WTC11 (cell line): ENCODE measurements at regions not wholly inside any gene's neighbourhood (a gene's known extent, or its start where the extent isn't known, plus 50 kb on each side); places are given as distances from the start of the nearest gene placed in this dataset.

Source experiments
- ATAC-seq: fragments of 200-7000 bp; cut with Tn5 transposase; 2 replicates; pipeline ENCODE4 v1.10.0; 2021; ENCODE audit warnings: mild to moderate bottlenecking, moderate library complexity
- CTCF ChIA-PET: fragments of 300-600 bp; sonication (Branson Sonifier 250); formaldehyde crosslinking; loops from one replicate; lab custom pipeline; 2021; ENCODE audit warnings: antibody characterized with exemption; lab: Charles Lee
- POLR2A ChIA-PET: fragments of 350-600 bp; sonication (Branson Sonifier 250); formaldehyde crosslinking; loops from one replicate; lab custom pipeline; 2021; ENCODE audit warnings: antibody characterized with exemption; lab: Charles Lee
- DNase-seq: peaks from one replicate; pipeline ENCODE4 v3.0.0; 2021; ENCODE audit warnings: low spot score
- H3K27ac Mint-ChIP-seq: 2 replicates; pipeline ENCODE4 v1.8.0; 2021; ENCODE audit warnings: mixed read lengths
- H3K27me3 Mint-ChIP-seq: 2 replicates; pipeline ENCODE4 v1.8.0; 2021; ENCODE audit warnings: low read depth, mild to moderate bottlenecking, moderate library complexity, mixed read lengths
- H3K36me3 Mint-ChIP-seq: 2 replicates; pipeline ENCODE4 v1.8.0; 2021; ENCODE audit warnings: mixed read lengths
- H3K4me1 Mint-ChIP-seq: 2 replicates; pipeline ENCODE4 v1.8.0; 2022; ENCODE audit warnings: mixed read lengths
- H3K4me3 Mint-ChIP-seq: 2 replicates; pipeline ENCODE4 v1.8.0; 2021; ENCODE audit warnings: mild to moderate bottlenecking, moderate library complexity, mixed read lengths
- H3K9me3 Mint-ChIP-seq: 2 replicates; pipeline ENCODE4 v1.8.0; 2021; ENCODE audit warnings: mixed read lengths
- CBFB ChIP-seq: sonication (generic); formaldehyde crosslinking; IDR thresholded peaks from 2 replicates; pipeline ENCODE4 v1.8.1; 2022; ENCODE audit warnings: mild to moderate bottlenecking, low read depth, missing genetic modification reagents
- CREB1 ChIP-seq: sonication (generic); formaldehyde crosslinking; IDR thresholded peaks from 2 replicates; pipeline ENCODE4 v1.8.0; 2023; ENCODE audit warnings: mild to moderate bottlenecking, missing genetic modification reagents
- EMX1 ChIP-seq: fragments of 250-450 bp; sonication (Bioruptor Pico); IDR thresholded peaks from 2 replicates; pipeline ENCODE4 v1.8.0; 2021; ENCODE audit warnings: mild to moderate bottlenecking
- ERG ChIP-seq: fragments of 250-450 bp; sonication (Bioruptor Pico); IDR thresholded peaks from 2 replicates; pipeline ENCODE4 v1.8.0; 2021; ENCODE audit warnings: mild to moderate bottlenecking
- ESRRA ChIP-seq: sonication (generic); formaldehyde crosslinking; IDR thresholded peaks from 2 replicates; pipeline ENCODE4 v1.8.1; 2022; ENCODE audit warnings: mild to moderate bottlenecking, missing genetic modification reagents, borderline replicate concordance
- FOXJ3 ChIP-seq: sonication (generic); formaldehyde crosslinking; IDR thresholded peaks from 2 replicates; pipeline ENCODE4 v1.9.0; 2021; ENCODE audit warnings: missing genetic modification reagents, mild to moderate bottlenecking, borderline replicate concordance
- FOXP1 ChIP-seq: sonication (generic); formaldehyde crosslinking; IDR thresholded peaks from 2 replicates; pipeline ENCODE4 v1.8.0; 2022; ENCODE audit warnings: missing genetic modification reagents, mild to moderate bottlenecking, moderate library complexity, borderline replicate concordance
- GABPB1 ChIP-seq: sonication (generic); formaldehyde crosslinking; IDR thresholded peaks from 2 replicates; pipeline ENCODE4 v1.8.1; 2023; ENCODE audit warnings: mild to moderate bottlenecking, missing genetic modification reagents
- HMGA2 ChIP-seq: fragments of 250-450 bp; sonication (Bioruptor Pico); IDR thresholded peaks from 2 replicates; pipeline ENCODE4 v1.4.0; 2021; ENCODE audit warnings: mild to moderate bottlenecking, moderate library complexity
- IRF2 ChIP-seq: sonication (generic); formaldehyde crosslinking; IDR thresholded peaks from 2 replicates; pipeline ENCODE4 v1.8.0; 2022; ENCODE audit warnings: low read depth, missing genetic modification reagents, borderline replicate concordance
- JUN ChIP-seq: sonication (generic); formaldehyde crosslinking; IDR thresholded peaks from 2 replicates; pipeline ENCODE4 v1.8.0; 2023; ENCODE audit warnings: mild to moderate bottlenecking, missing genetic modification reagents
- MLX ChIP-seq: sonication (generic); formaldehyde crosslinking; IDR thresholded peaks from 2 replicates; pipeline ENCODE4 v1.8.1; 2023; ENCODE audit warnings: mild to moderate bottlenecking, missing genetic modification reagents, moderate library complexity
- NFATC4 ChIP-seq: fragments of 250-450 bp; sonication (Bioruptor Pico); IDR thresholded peaks from 2 replicates; pipeline ENCODE4 v1.9.0; 2021; ENCODE audit warnings: mild to moderate bottlenecking
- NFE2L1 ChIP-seq: sonication (generic); formaldehyde crosslinking; IDR thresholded peaks from 2 replicates; pipeline ENCODE4 v1.8.1; 2023; ENCODE audit warnings: missing genetic modification reagents
- NR2C2 ChIP-seq: sonication (generic); formaldehyde crosslinking; IDR thresholded peaks from 2 replicates; pipeline ENCODE4 v1.8.0; 2022; ENCODE audit warnings: mild to moderate bottlenecking, missing genetic modification reagents
- NR3C1 ChIP-seq: sonication (generic); formaldehyde crosslinking; conservative IDR thresholded peaks from 2 replicates; pipeline ENCODE4 v1.8.1; 2023; ENCODE audit warnings: low read depth, mild to moderate bottlenecking, missing genetic modification reagents
- PRRX2 ChIP-seq: fragments of 250-450 bp; sonication (Bioruptor Pico); IDR thresholded peaks from 2 replicates; pipeline ENCODE4 v1.8.0; 2021; ENCODE audit warnings: mild to moderate bottlenecking
- SP1 ChIP-seq: sonication (generic); formaldehyde crosslinking; conservative IDR thresholded peaks from 2 replicates; pipeline ENCODE4 v1.8.1; 2022; ENCODE audit warnings: missing genetic modification reagents
- TP53 ChIP-seq: sonication (generic); formaldehyde crosslinking; IDR thresholded peaks from 2 replicates; pipeline ENCODE4 v1.8.1; 2023; ENCODE audit warnings: mild to moderate bottlenecking, missing genetic modification reagents
- ZNF121 ChIP-seq: sonication (generic); formaldehyde crosslinking; IDR thresholded peaks from 2 replicates; pipeline ENCODE4 v1.8.0; 2023; ENCODE audit warnings: missing genetic modification reagents
- ZNF232 ChIP-seq: sonication (generic); formaldehyde crosslinking; IDR thresholded peaks from 2 replicates; pipeline ENCODE4 v1.8.0; 2022; ENCODE audit warnings: mild to moderate bottlenecking, missing genetic modification reagents
- ZNF317 ChIP-seq: sonication (generic); formaldehyde crosslinking; IDR thresholded peaks from 2 replicates; pipeline ENCODE4 v1.8.1; 2023; ENCODE audit warnings: low read depth, mild to moderate bottlenecking, moderate library complexity, missing genetic modification reagents, borderline replicate concordance
- TF ChIP-seq, protein P1 (sequence below): fragments of 250-450 bp; sonication (Bioruptor Pico); IDR thresholded peaks from 2 replicates; pipeline ENCODE4 v1.9.0; 2021; ENCODE audit warnings: mild to moderate bottlenecking
- TF ChIP-seq, protein P2 (sequence below): sonication (generic); formaldehyde crosslinking; IDR thresholded peaks from 2 replicates; pipeline ENCODE4 v1.8.1; 2023; ENCODE audit warnings: mild to moderate bottlenecking, moderate library complexity, missing genetic modification reagents

- POLR2A ChIA-PET, result no interaction called here
- H3K36me3 Mint-ChIP-seq, result no peaks in the 10 kb centered on the region
- DNase-seq, result no peak
- H3K27ac Mint-ChIP-seq, result no peak overlapping the region
- CTCF ChIA-PET, result no interaction called here
- peaks cover 15% of the 10 kb centered on the region for H3K4me1 Mint-ChIP-seq
- H3K4me3 Mint-ChIP-seq, result no peak overlapping the region
- no peak for TF ChIP-seq MLX (CRISPR knock-in tag)
- TF ChIP-seq HMGA2, result no peak
- no peak for TF ChIP-seq ZNF121 (CRISPR knock-in tag)
- no peak for TF ChIP-seq EMX1 (CRISPR knock-in tag)
- no peak for TF ChIP-seq FOXJ3
- TF ChIP-seq, protein P1, sequence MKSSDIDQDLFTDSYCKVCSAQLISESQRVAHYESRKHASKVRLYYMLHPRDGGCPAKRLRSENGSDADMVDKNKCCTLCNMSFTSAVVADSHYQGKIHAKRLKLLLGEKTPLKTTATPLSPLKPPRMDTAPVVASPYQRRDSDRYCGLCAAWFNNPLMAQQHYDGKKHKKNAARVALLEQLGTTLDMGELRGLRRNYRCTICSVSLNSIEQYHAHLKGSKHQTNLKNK (CRISPR knock-in tag), result no peak
- no peak for TF ChIP-seq ERG (CRISPR knock-in tag)
- no peak for TF ChIP-seq NFATC4 (CRISPR knock-in tag)
- TF ChIP-seq ESRRA (CRISPR knock-in tag), result no peak
- TF ChIP-seq ZNF317 (CRISPR knock-in tag), result no peak
- no peak for TF ChIP-seq FOXP1 (CRISPR knock-in tag)
- TF ChIP-seq ZNF232 (CRISPR knock-in tag), result no peak
- TF ChIP-seq, protein P2, sequence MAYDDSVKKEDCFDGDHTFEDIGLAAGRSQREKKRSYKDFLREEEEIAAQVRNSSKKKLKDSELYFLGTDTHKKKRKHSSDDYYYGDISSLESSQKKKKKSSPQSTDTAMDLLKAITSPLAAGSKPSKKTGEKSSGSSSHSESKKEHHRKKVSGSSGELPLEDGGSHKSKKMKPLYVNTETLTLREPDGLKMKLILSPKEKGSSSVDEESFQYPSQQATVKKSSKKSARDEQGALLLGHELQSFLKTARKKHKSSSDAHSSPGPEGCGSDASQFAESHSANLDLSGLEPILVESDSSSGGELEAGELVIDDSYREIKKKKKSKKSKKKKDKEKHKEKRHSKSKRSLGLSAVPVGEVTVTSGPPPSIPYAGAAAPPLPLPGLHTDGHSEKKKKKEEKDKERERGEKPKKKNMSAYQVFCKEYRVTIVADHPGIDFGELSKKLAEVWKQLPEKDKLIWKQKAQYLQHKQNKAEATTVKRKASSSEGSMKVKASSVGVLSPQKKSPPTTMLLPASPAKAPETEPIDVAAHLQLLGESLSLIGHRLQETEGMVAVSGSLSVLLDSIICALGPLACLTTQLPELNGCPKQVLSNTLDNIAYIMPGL, result no peak
- TF ChIP-seq GABPB1 (CRISPR knock-in tag), result no peak
- no peak for TF ChIP-seq NFE2L1
- TF ChIP-seq CBFB (CRISPR knock-in tag), result no peak
- ATAC-seq, result no peak
- H3K27me3 Mint-ChIP-seq, result no peaks in the 10 kb centered on the region
- H3K9me3 Mint-ChIP-seq, result peaks cover 5% of the 10 kb centered on the region
Observed at GRCh38 chr9:86629530-86629929, 275.3 kb upstream of the TUT7 start.

- TF ChIP-seq SP1 (CRISPR knock-in tag) (no peak), IRF2 (no peak), CBFB (CRISPR knock-in tag) (no peak), ZNF232 (CRISPR knock-in tag) (no peak), JUN (CRISPR knock-in tag) (no peak), PRRX2 (no peak), CREB1 (no peak), TP53 (CRISPR knock-in tag) (no peak), EMX1 (CRISPR knock-in tag) (no peak), NR2C2 (CRISPR knock-in tag) (no peak), NR3C1 (CRISPR knock-in tag) (no peak)
- TF ChIP-seq, protein P2, result no peak
- Mint-ChIP-seq H3K27ac (no peak overlapping the region), H3K9me3 (no peaks in the 10 kb centered on the region), H3K4me1 (peaks cover 18% of the 10 kb centered on the region), H3K27me3 (no peaks in the 10 kb centered on the region), H3K36me3 (no peaks in the 10 kb centered on the region), H3K4me3 (no peak overlapping the region)
- POLR2A ChIA-PET, result interaction anchor here (0.6 kb wide), 1 partner anchor 318 kb away, joined by 3 read pairs; no protein-coding TSS in a partner anchor
- ATAC-seq (no peak), DNase-seq (no peak)
- CTCF ChIA-PET, result interaction anchor here (1.0 kb wide), 1 partner anchor 11 kb away, joined by 5 read pairs; no protein-coding TSS in a partner anchor
Observed at GRCh38 chr9:86626802-86627201, 272.6 kb upstream of the TUT7 start.
